IPS-15b (cell line): ENCODE measurements at regions not wholly inside any gene's neighbourhood (a gene's known extent, or its start where the extent isn't known, plus 50 kb on each side); places are given as distances from the start of the nearest gene placed in this dataset.

Experiments used
- H3K27me3 ChIP-seq: one replicate; pipeline ENCODE4 v1.6.1; 2013; ENCODE audit warnings: low read length; ENCODE audit not compliant: control insufficient read depth, insufficient read depth
- H3K36me3 ChIP-seq: one replicate; pipeline ENCODE4 v1.6.1; 2013; ENCODE audit warnings: low read length; ENCODE audit not compliant: control insufficient read depth, insufficient read depth
- H3K4me1 ChIP-seq: one replicate; pipeline ENCODE4 v1.6.1; 2013; ENCODE audit warnings: mild to moderate bottlenecking, low read length; ENCODE audit not compliant: control insufficient read depth, insufficient read depth
- H3K4me3 ChIP-seq: one replicate; pipeline ENCODE4 v1.5.1; 2013; ENCODE audit warnings: low read depth, low read length
- H3K9ac ChIP-seq: one replicate; pipeline ENCODE4 v1.6.1; 2013; ENCODE audit warnings: low read depth, mild to moderate bottlenecking, low read length
- H3K9me3 ChIP-seq: one replicate; pipeline ENCODE4 v1.6.1; 2013; ENCODE audit warnings: mild to moderate bottlenecking, low read length; ENCODE audit not compliant: control insufficient read depth, insufficient read depth

DNA sequence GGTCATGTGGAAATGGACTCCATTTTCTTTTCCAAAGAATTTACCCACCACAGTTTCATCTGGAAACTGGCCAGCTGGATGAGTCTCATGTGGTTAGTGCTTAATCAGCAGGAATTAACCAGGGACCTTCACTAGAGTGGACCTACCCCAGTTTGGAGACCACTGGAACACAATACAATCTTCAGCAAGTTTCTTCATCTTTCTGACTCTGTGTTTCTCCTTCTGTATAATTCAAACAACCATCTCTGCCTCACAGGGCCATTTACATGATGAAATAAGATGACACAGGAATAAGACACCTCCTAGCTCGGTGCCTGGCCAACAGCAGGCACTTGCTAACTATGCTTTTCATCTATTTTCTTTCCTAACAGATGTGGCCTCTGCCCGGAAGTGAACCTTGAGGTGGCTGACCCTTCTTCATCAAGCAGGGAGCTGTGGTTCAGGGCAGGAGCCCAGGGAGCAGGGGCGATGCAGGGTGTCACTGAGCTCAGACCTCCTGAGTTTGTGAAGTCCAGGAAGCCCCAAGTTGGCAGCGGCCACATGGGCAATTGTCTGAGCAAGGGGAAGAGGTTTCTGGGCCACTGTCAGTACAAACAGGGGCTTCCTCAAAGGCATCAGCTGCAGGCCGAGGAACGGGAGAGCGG lies 98.8 kb downstream of the SOD2 start:
- H3K9ac ChIP-seq: no peak overlapping the region
- H3K36me3 ChIP-seq: no peaks in the 10 kb centered on the region
- no peaks in the 10 kb centered on the region for H3K27me3 ChIP-seq
- H3K9me3 ChIP-seq: no peaks in the 10 kb centered on the region
- H3K4me1 ChIP-seq: no peaks in the 10 kb centered on the region
- no peak overlapping the region for H3K4me3 ChIP-seq

- H3K4me3 ChIP-seq: no peak overlapping the region
- H3K27me3 ChIP-seq: peaks cover 2% of the 10 kb centered on the region
- H3K36me3 ChIP-seq: no peaks in the 10 kb centered on the region
- H3K4me1 ChIP-seq: no peaks in the 10 kb centered on the region
- no peak overlapping the region for H3K9ac ChIP-seq
- H3K9me3 ChIP-seq: no peaks in the 10 kb centered on the region
Observed at GRCh38 chr6:159590835-159591234, 102.2 kb downstream of the SOD2 start.

GRCh38 chr6:159586684-159587083 lies 106.4 kb downstream of the SOD2 start:
- no peaks in the 10 kb centered on the region for H3K4me1 ChIP-seq
- no peaks in the 10 kb centered on the region for H3K9me3 ChIP-seq
- H3K4me3 ChIP-seq: no peak overlapping the region
- H3K36me3 ChIP-seq: no peaks in the 10 kb centered on the region
- H3K9ac ChIP-seq: no peak overlapping the region
- H3K27me3 ChIP-seq: peaks cover 2% of the 10 kb centered on the region

DNA sequence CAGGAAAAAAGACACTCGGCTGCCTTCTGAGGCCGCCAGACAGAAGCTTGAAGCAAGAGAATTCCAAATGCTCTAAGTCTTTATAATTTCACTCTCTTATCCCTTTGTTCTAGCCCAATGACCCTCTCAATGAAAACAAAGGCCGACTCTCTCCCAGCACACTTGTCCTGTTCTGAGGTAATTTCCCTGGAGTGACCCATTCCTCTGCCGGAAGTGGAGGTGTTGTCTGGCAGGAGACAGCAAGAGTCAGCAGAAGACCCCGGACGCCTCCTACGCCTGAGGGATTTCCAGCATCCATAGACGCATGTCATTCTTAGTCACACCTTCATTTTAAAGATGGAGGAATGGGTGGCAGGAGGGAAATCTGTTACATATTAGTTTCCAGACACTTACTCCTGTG lies 110.3 kb downstream of the SOD2 start:
- Histone ChIP-seq H3K9me3 (no peaks in the 10 kb centered on the region), H3K4me3 (no peak overlapping the region), H3K27me3 (peaks cover 2% of the 10 kb centered on the region), H3K4me1 (no peaks in the 10 kb centered on the region), H3K36me3 (no peaks in the 10 kb centered on the region), H3K9ac (no peak overlapping the region)

DNA sequence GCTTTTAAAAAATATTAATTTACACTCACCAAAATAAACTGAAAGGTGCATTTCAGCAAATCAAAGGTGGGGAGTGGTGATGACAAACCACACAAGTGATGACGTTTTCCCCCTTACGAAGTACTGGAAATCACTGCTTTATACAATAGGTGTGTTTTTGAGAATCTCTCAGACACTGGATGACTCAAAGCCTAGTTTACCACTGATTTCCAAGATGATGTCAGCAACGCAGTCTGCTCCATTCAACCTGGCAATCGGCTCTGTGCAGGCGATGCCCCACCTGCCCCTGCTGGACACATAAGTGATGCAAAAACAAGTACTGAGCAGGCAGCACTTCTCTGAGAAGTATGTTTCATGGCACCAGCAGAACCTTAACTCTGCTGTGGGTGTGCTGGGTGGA lies 114.4 kb downstream of the SOD2 start:
- no peaks in the 10 kb centered on the region for H3K27me3 ChIP-seq
- H3K4me3 ChIP-seq: no peak overlapping the region
- no peaks in the 10 kb centered on the region for H3K9me3 ChIP-seq
- H3K4me1 ChIP-seq: no peaks in the 10 kb centered on the region
- no peaks in the 10 kb centered on the region for H3K36me3 ChIP-seq
- H3K9ac ChIP-seq: no peak overlapping the region

GRCh38 chr6:159577564-159577963 lies 115.5 kb downstream of the SOD2 start:
- H3K27me3 ChIP-seq: no peaks in the 10 kb centered on the region
- H3K36me3 ChIP-seq: no peaks in the 10 kb centered on the region

GRCh38 chr6:159572439-159573110 lies 120.5 kb downstream of the SOD2 start:
- Histone ChIP-seq H3K4me3 (no peak overlapping the region), H3K9ac (no peak overlapping the region), H3K36me3 (no peaks in the 10 kb centered on the region), H3K9me3 (peaks cover 5% of the 10 kb centered on the region), H3K27me3 (no peaks in the 10 kb centered on the region), H3K4me1 (no peaks in the 10 kb centered on the region)

More at GRCh38 chr6:159577564-159577963, 115.5 kb downstream of the SOD2 start:
- H3K4me3 ChIP-seq: no peak overlapping the region
- H3K9me3 ChIP-seq: no peaks in the 10 kb centered on the region
- H3K4me1 ChIP-seq: no peaks in the 10 kb centered on the region
- H3K9ac ChIP-seq: no peak overlapping the region

DNA sequence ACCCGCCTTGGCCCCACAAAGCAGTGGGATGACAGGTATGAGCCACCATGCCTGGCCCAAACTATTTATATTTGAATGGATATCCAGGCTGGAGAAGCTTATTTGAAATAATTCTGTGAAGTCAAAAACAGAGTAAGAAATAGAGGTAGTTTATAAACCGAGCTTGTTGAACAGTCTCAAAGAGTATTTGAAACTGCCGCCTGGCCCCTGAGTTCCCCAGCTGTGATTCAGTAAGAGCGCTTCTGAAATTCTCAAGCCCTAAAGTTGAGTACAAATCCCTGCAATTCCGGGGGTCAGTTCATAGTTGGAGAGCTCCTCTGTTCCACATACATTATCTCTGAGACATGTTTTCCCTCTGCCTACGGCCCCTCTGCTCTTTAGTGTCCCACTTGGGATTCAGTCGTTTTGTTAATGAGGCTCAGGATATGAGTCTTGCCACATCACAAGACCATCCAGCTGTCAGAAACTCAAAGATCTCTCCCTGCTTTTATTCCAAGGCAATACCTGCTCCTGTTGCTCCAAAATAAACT lies 127.8 kb downstream of the SOD2 start:
- no peak overlapping the region for H3K4me3 ChIP-seq
- peaks cover 5% of the 10 kb centered on the region for H3K9me3 ChIP-seq
- no peak overlapping the region for H3K9ac ChIP-seq
- H3K4me1 ChIP-seq: no peaks in the 10 kb centered on the region
- no peaks in the 10 kb centered on the region for H3K36me3 ChIP-seq
- H3K27me3 ChIP-seq: no peaks in the 10 kb centered on the region

GRCh38 chr6:159564456-159564855 lies 128.6 kb downstream of the SOD2 start:
- H3K36me3 ChIP-seq: no peaks in the 10 kb centered on the region
- no peaks in the 10 kb centered on the region for H3K4me1 ChIP-seq
- H3K9ac ChIP-seq: no peak overlapping the region
- peaks cover 2% of the 10 kb centered on the region for H3K9me3 ChIP-seq
- no peak overlapping the region for H3K4me3 ChIP-seq
- no peaks in the 10 kb centered on the region for H3K27me3 ChIP-seq

GRCh38 chr6:159557031-159557430 lies 136.0 kb downstream of the SOD2 start:
- no peaks in the 10 kb centered on the region for H3K9me3 ChIP-seq
- no peaks in the 10 kb centered on the region for H3K36me3 ChIP-seq
- no peak overlapping the region for H3K4me3 ChIP-seq
- H3K4me1 ChIP-seq: no peaks in the 10 kb centered on the region
- no peaks in the 10 kb centered on the region for H3K27me3 ChIP-seq
- H3K9ac ChIP-seq: no peak overlapping the region

DNA sequence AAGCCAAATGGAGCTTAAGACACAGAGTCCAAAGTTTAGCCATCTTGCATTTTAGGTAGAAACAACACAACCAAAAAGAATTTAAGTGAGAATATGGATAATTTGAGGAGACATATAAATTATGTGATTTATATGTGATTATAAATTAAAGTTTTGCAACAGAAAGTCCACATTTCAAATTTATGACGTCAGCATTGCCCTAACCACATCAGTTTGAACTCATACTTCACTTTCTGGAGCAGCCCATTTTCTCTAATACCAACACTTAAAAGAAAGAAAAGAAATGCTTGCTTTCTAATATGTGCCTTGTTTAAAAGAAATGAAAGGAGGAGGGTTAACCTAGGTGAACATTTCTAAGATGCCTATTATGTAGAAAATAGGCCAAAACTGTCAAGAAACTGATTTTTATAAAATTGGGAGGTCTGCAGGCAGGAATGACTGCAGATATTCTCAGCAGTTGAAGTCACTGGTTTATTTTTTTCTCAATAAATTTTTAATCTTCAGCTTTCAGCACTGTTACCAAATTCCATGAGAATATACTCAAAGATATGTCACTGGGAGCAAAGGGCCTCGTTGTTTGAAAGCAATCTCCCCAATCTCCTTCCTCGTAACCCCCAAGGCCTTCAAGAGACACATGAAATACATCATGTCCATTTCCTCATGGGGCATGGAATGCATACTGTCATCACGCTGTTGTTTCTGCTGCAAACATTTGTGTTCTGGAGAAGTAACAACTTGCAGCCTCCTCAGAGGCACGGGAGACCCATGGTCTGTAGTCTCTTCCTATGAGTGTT lies 137.8 kb downstream of the SOD2 start:
- Histone ChIP-seq H3K9ac (no peak overlapping the region), H3K27me3 (no peaks in the 10 kb centered on the region), H3K4me1 (no peaks in the 10 kb centered on the region), H3K9me3 (no peaks in the 10 kb centered on the region), H3K4me3 (no peak overlapping the region), H3K36me3 (no peaks in the 10 kb centered on the region)
